SH-SY5Y (cell line): ENCODE measurements at regions not wholly inside any gene's neighbourhood (a gene's known extent, or its start where the extent isn't known, plus 50 kb on each side); places are given as distances from the start of the nearest gene placed in this dataset.

Experiments used
- GATA2 ChIP-seq: IDR thresholded peaks from 2 replicates; pipeline ENCODE4 v1.6.1; 2011; ENCODE audit warnings: mild to moderate bottlenecking, low read depth, low read length
- GATA3 ChIP-seq: IDR thresholded peaks from 2 replicates; pipeline ENCODE4 v1.6.1; 2011; ENCODE audit warnings: low read depth, mild to moderate bottlenecking, low read length, moderate library complexity

- TF ChIP-seq GATA2 (no peak), GATA3 (no peak)
Measured at GRCh38 chr16:7967996-7968509, 622.3 kb downstream of the TMEM114 start.

- TF ChIP-seq GATA2 (no peak), GATA3 (no peak)
Measured at GRCh38 chr16:7964744-7965143, 625.6 kb downstream of the TMEM114 start.

- no peak for TF ChIP-seq GATA2
- TF ChIP-seq GATA3 = no peak
Measured at GRCh38 chr16:7964167-7964566, 626.1 kb downstream of the TMEM114 start.

GRCh38 chr16:7962091-7962879 lies 628.0 kb downstream of the TMEM114 start:
- no peak for TF ChIP-seq GATA2
- TF ChIP-seq GATA3 = no peak

- no peak for TF ChIP-seq GATA3
- no peak for TF ChIP-seq GATA2
Measured at GRCh38 chr16:7957151-7957550, 624.5 kb downstream of the RBFOX1 start.

- no peak for TF ChIP-seq GATA3
Measured at GRCh38 chr16:7953360-7953759, 620.7 kb downstream of the RBFOX1 start.

GRCh38 chr16:7946142-7946541 lies 613.5 kb downstream of the RBFOX1 start:
- TF ChIP-seq GATA3 = no peak
- no peak for TF ChIP-seq GATA2

- TF ChIP-seq GATA2 (no peak), GATA3 (no peak)
Measured at GRCh38 chr16:7938175-7938574, 605.5 kb downstream of the RBFOX1 start.

GRCh38 chr16:7921345-7921744 lies 588.7 kb downstream of the RBFOX1 start:
- TF ChIP-seq GATA2 (no peak), GATA3 (no peak)

- TF ChIP-seq GATA3 (no peak), GATA2 (no peak)
Measured at GRCh38 chr16:7919782-7920181, 587.1 kb downstream of the RBFOX1 start.

- TF ChIP-seq GATA3 = no peak
- no peak for TF ChIP-seq GATA2
Measured at GRCh38 chr16:7914748-7915147, 582.1 kb downstream of the RBFOX1 start.

- TF ChIP-seq GATA2 (no peak), GATA3 (no peak)
Measured at GRCh38 chr16:7912132-7912531, 579.5 kb downstream of the RBFOX1 start.

- TF ChIP-seq GATA2 = no peak
- TF ChIP-seq GATA3 = no peak
Measured at GRCh38 chr16:7910116-7910515, 577.5 kb downstream of the RBFOX1 start.

GRCh38 chr16:7888411-7888810 lies 555.8 kb downstream of the RBFOX1 start:
- TF ChIP-seq GATA3 (no peak), GATA2 (no peak)

- TF ChIP-seq GATA2 (no peak), GATA3 (no peak)
Measured at GRCh38 chr16:7887316-7887715, 554.7 kb downstream of the RBFOX1 start.
